ENCODE measurements at regions not wholly inside any gene's neighbourhood (a gene's known extent, or its start where the extent isn't known, plus 50 kb on each side); places are given as distances from the start of the nearest gene placed in this dataset.
A peak's percentile ranks its signal among the peaks of the same experiment; 100 is the strongest.

GRCh38 chr2:217076657-217077232 lies 216.9 kb upstream of the TNP1 start:
- H3K36me3 ChIP-seq (replicated peaks; ENCODE audit: insufficient read depth, low read depth), result no peaks in the 10 kb centered on the region
- no peak overlapping the region for H3K4me3 ChIP-seq
- H3K79me2 ChIP-seq, result no peaks in the 10 kb centered on the region
- no peak overlapping the region for H3K4me2 ChIP-seq
- no peaks in the 10 kb centered on the region for H3K27me3 ChIP-seq
- DNase-seq (ENCODE audit: low spot score), result no peak
- H3K9me2 ChIP-seq (replicated peaks; ENCODE audit: insufficient read depth), result no peaks in the 10 kb centered on the region
- H3K27ac ChIP-seq, result no peak overlapping the region
- WGBS (ENCODE audit: low lambda C conversion rate, missing lambda C conversion rate), result 86% methylated on average over 6 of the region's 6 CpGs
- no peaks in the 10 kb centered on the region for H4K20me1 ChIP-seq (ENCODE audit: insufficient read depth, poor library complexity, severe bottlenecking)
- no peak overlapping the region for H2AFZ ChIP-seq
- peaks cover 3% of the 10 kb centered on the region for H3K4me1 ChIP-seq (ENCODE audit: insufficient read depth)
- H3K9me3 ChIP-seq (ENCODE audit: low read depth), result no peaks in the 10 kb centered on the region
- TF ChIP-seq EZH2 (IDR thresholded peaks at IDR 0.05; ENCODE audit: borderline replicate concordance) (no peak), CTCF (IDR thresholded peaks at IDR 0.05; ENCODE audit: poor library complexity) (no peak), EZH2phosphoT487 (IDR thresholded peaks at IDR 0.05; ENCODE audit: low read depth, severe bottlenecking, unreplicated experiment) (no peak)

- 94% methylated on average over 3 of the region's 3 CpGs for WGBS (ENCODE audit: low lambda C conversion rate, missing lambda C conversion rate)
Measured at GRCh38 chr2:217076058-217076435, 216.2 kb upstream of the TNP1 start.

GRCh38 chr2:217075268-217076057 lies 215.6 kb upstream of the TNP1 start:
- peak; percentile 38 for DNase-seq (ENCODE audit: low spot score)
- Histone ChIP-seq H3K27me3 (no peaks in the 10 kb centered on the region), H2AFZ (peak overlapping the region; percentile 21), H3K4me2 (peak overlapping the region; percentile 10), H3K27ac (peak overlapping the region; percentile 73), H3K9me3 (ENCODE audit: low read depth) (no peaks in the 10 kb centered on the region), H3K36me3 (replicated peaks; ENCODE audit: insufficient read depth, low read depth) (no peaks in the 10 kb centered on the region), H3K9me2 (replicated peaks; ENCODE audit: insufficient read depth) (no peaks in the 10 kb centered on the region), H3K4me3 (no peak overlapping the region), H3K4me1 (ENCODE audit: insufficient read depth) (peaks cover 3% of the 10 kb centered on the region), H3K79me2 (no peaks in the 10 kb centered on the region), H4K20me1 (ENCODE audit: insufficient read depth, poor library complexity, severe bottlenecking) (no peaks in the 10 kb centered on the region)
- WGBS (ENCODE audit: low lambda C conversion rate, missing lambda C conversion rate), result 70% methylated on average over 12 of the region's 12 CpGs
- TF ChIP-seq EZH2phosphoT487 (IDR thresholded peaks at IDR 0.05; ENCODE audit: low read depth, severe bottlenecking, unreplicated experiment) (no peak), EZH2 (IDR thresholded peaks at IDR 0.05; ENCODE audit: borderline replicate concordance) (no peak), CTCF (IDR thresholded peaks at IDR 0.05; ENCODE audit: poor library complexity) (no peak)

More at GRCh38 chr2:217076058-217076435, 216.2 kb upstream of the TNP1 start:
- Histone ChIP-seq H3K4me1 (ENCODE audit: insufficient read depth) (peaks cover 3% of the 10 kb centered on the region), H3K27ac (peak overlapping the region; percentile 73), H3K9me2 (replicated peaks; ENCODE audit: insufficient read depth) (no peaks in the 10 kb centered on the region), H3K4me3 (no peak overlapping the region), H3K27me3 (no peaks in the 10 kb centered on the region), H3K9me3 (ENCODE audit: low read depth) (no peaks in the 10 kb centered on the region), H3K79me2 (no peaks in the 10 kb centered on the region), H4K20me1 (ENCODE audit: insufficient read depth, poor library complexity, severe bottlenecking) (no peaks in the 10 kb centered on the region), H2AFZ (peak overlapping the region; percentile 21), H3K4me2 (no peak overlapping the region), H3K36me3 (replicated peaks; ENCODE audit: insufficient read depth, low read depth) (no peaks in the 10 kb centered on the region)
- TF ChIP-seq EZH2 (IDR thresholded peaks at IDR 0.05; ENCODE audit: borderline replicate concordance), result no peak
- TF ChIP-seq CTCF (IDR thresholded peaks at IDR 0.05; ENCODE audit: poor library complexity), result no peak
- DNase-seq (ENCODE audit: low spot score), result no peak
